Limb (tissue), 2 donors: ENCODE measurements at regions not wholly inside any gene's neighbourhood (a gene's known extent, or its start where the extent isn't known, plus 50 kb on each side); places are given as distances from the start of the nearest gene placed in this dataset.

Experiments used
- DNase-seq, 2 donors: peaks; one replicate each; pipeline ENCODE4 v3.0.0-alpha.2; 2016; ENCODE audit errors: extremely low spot score in 2 of 2

GRCh38 chr20:22321191-22321590, 263.2 kb downstream of the FOXA2 start:
- DNase-seq: no peak

GRCh38 chr20:22320245-22320915, 264.0 kb downstream of the FOXA2 start:
- DNase-seq: no peak

- DNase-seq: no peak
Measured at GRCh38 chr20:22315771-22316170, 268.6 kb downstream of the FOXA2 start.

DNA sequence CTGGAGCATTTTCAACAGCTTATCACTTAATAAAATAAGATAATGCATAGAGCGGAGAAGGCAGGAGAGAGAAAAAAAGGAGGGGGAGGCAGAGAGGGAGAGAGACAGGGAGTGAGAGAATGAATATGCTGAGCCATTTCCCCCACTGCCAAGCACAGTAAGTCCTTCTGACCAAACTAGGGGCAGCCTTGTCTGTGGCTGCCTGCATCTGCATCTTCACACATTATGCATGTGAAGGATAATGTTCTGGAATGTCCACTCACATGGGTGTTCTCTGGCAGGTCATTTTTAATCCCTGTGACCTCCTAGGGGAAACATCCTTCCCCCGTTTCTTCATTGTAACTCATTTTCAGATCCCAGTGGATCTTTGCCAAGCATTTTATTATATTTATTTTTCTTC, 269.3 kb downstream of the FOXA2 start:
- no peak for DNase-seq

- peak; percentile 68 to 74 for DNase-seq
Measured at GRCh38 chr20:22312744-22313346, 271.5 kb downstream of the FOXA2 start.

GRCh38 chr20:22308934-22309333, 275.4 kb downstream of the FOXA2 start:
- no peak for DNase-seq

- peak in 1 of 2 donors; percentile 11 for DNase-seq
Measured at GRCh38 chr20:22307409-22307808, 277.0 kb downstream of the FOXA2 start.

- DNase-seq: no peak
Measured at GRCh38 chr20:22305381-22305780, 279.0 kb downstream of the FOXA2 start.

- no peak for DNase-seq
Measured at GRCh38 chr20:22303523-22303922, 280.8 kb downstream of the FOXA2 start.

DNA sequence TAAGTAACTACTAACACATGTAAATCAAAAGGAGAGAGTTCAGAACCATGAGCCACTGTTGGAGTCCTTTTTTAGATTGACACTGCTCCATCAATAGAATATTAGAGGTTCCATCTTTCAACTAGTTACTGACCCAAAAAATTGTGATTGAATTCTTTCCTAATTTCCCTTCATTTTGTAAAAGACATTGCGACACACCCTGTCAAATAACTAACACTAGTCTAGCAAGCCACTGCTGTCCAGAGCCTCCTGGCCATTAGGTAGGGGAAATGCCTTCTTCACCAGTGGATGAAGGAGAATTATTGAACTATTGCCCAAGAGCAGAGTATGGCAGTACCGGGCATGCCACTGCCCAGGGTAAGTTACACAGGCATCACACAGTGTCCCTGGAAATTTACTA, 282.3 kb downstream of the FOXA2 start:
- DNase-seq: no peak

- DNase-seq: no peak
Measured at GRCh38 chr20:22293886-22294285, 290.5 kb downstream of the FOXA2 start.

DNA sequence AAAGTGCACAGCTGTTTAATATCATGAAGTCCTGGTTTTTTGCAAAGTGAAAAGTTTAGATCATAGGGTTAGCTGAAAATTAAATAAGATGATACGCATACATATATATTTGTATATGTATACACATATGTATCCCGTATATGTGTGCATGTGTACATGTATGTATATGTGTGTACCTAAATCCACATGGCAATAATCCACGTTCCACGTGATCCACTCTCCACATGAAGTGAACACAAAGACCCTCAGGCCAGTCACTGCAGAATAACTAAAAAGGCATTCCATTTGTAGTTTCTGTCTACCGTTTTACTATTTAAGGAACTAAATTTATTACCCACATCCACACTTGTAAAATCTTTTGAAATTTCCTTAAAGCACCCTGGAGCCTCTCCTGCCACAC, 294.9 kb downstream of the FOXA2 start:
- no peak for DNase-seq

DNA sequence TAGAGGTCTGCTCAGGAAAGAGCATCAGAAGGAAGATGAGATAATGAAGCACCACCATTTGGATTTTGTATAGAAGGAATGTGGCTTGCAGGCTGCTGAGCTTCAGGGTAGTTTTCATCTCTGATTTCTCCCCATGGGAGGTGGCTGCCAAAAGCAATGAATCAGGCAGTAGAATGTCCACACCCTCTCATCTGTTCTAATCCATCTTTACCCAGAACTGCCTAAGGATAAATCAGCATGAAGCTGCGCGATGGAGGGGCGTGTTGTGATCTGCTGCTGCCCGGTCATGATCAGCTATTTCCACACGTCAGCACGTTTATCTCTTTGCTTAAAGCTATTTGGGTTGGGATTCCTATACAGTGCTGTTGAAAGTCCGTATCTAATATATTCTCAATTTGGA, 295.4 kb downstream of the FOXA2 start:
- peak in 1 of 2 donors; percentile 67 for DNase-seq

DNA sequence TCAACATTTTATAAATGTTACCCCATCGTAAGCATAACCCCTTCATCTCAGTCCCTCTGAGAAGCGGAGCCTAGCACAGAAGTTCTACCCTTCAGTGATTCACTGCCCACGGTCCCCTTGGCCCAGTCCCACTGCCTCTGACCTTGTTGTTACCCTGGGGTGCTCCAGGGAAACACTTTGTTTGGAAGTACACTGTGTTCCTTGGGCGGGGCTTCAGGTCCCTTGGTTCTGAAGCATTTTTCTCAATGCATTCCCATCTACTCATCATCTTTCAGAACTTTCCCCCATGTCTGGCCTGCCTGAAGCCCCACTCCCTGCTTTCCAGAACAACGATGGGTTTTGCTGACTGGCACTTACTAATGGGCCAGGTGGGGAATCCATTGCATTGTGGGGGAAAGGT, 296.2 kb downstream of the FOXA2 start:
- no peak for DNase-seq

- DNase-seq: no peak
Measured at GRCh38 chr20:22285555-22285954, 298.8 kb downstream of the FOXA2 start.

- DNase-seq: no peak
Measured at GRCh38 chr20:22282696-22283095, 301.7 kb downstream of the FOXA2 start.

- DNase-seq: no peak
Measured at GRCh38 chr20:22274330-22274729, 310.0 kb downstream of the FOXA2 start.

DNA sequence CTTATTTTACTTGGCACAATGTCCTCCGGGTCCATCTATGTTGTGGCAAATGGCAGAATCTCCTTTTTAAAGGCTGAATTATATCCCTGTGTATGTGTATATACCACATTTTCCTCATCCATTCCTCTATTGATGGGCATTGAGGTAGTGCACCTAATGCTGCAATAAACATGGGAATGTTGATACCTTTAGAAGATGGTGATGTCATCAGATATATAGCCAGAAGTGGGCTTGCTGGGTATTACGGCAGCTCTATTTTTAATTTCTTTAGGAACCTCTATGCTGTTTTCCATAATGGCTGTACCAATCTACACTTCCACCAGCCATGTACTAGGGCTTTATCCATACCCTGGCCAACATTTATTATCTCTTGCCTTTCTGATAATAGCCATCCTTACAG, 315.7 kb downstream of the FOXA2 start:
- no peak for DNase-seq

- DNase-seq: no peak
Measured at GRCh38 chr20:22264917-22265316, 319.5 kb downstream of the FOXA2 start.

DNA sequence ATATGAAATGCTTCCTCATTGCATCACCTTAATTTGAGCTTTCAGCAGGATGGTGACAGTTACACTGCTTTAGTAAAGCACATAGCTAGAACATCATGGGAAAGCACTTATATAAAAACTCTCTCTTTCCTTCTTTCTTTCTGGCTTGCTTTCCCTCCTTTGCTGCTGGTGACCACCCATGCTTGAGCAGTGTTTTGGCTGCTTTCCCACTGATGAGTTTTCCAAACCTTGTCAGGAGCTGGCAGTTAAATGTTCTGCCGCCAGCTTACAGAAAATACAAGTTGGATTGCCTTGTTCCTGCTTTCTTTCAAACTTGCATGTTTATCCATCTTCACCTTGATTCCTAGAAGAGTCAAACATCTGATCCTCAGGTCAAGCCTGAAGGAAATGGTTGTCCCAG, 323.9 kb downstream of the FOXA2 start:
- no peak for DNase-seq

DNA sequence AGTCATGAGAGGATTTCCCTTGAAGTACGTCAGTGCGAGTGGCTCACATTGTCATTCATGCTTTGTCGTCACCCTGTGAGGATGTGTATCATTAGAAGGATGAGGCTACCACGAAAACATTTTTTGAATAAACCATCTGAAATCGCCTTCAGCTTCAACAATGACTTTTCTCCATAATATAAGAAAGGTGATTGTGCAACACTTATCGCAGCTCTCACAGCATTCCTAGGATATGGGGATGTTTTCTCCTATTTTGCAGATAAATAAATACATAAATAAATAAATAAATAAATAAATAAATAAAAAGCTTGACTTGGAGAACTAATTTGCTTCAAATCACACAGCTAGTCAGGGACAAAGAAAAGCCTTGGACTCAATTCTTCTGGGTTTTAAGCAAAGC, 326.5 kb downstream of the FOXA2 start:
- DNase-seq: no peak

- peak; percentile 23 to 44 for DNase-seq
Measured at GRCh38 chr20:22248051-22248667, 336.2 kb downstream of the FOXA2 start.

DNA sequence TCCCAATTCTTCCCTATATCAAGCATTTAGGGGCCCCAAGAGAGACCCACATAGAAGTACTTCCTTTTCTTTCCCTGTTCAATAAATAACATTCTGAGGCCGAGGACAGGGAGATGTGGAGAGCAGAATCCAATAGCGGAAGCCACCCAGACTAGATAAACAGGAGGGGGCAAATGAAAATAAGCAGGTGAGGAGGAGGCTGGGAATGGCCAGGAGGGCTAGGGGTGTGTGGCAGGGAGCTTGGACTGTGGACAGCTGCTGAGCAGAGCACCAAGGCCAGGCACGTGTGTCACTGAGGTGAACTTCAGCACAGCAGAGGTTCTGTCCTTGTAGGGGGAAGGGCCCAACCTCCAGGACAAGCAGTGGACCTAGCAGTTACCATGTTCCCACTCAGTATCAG, 339.2 kb downstream of the FOXA2 start:
- DNase-seq: no peak
